HG03103 (cell line): ENCODE measurements at regions not wholly inside any gene's neighbourhood (a gene's known extent, or its start where the extent isn't known, plus 50 kb on each side); places are given as distances from the start of the nearest gene placed in this dataset.

Source experiments
- ATAC-seq: cut with Tn5 transposase; IDR thresholded peaks from one replicate; pipeline ENCODE4 v1.9.1; 2021; ENCODE audit warnings: low read depth; ENCODE audit not compliant: unreplicated experiment

DNA sequence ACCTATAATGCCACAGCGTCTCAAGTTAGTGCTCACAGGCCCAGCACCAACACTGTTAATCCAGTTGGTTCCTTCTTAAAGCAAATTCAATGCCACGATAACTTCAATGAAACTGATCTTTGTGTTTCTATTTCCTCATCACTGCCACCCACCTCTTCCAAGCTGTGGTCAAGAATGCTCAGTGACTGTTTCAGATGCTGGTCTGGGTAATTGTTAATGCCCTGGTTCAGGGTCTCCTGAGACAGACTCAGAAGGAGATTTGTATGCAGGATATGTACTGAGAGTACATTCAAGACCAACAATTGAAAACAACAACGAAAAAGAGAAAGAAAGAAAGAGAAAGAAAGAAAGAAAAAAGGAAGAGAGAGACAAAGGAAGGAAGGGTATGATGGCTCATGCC, 505.3 kb downstream of the TLE4 start:
- ATAC-seq = no peak

DNA sequence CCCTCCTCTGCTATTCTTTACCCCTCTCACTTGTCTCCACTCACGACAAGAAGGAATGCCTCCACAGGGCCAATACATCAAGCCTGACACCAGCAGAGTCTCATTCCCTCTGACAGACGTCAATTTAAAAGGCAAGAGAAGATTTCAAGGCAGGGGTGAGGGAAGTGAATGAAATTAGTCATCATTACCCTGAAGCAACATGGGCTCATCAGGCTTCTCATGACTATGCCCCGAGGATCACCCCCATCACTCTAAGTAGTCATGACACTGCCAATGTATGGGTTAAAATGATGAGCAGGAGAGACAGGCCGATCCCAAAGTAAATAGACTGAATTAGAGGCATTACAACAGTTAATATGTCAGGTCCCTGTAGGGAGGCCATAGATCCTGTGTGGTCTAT, 504.4 kb downstream of the TLE4 start:
- ATAC-seq = no peak

DNA sequence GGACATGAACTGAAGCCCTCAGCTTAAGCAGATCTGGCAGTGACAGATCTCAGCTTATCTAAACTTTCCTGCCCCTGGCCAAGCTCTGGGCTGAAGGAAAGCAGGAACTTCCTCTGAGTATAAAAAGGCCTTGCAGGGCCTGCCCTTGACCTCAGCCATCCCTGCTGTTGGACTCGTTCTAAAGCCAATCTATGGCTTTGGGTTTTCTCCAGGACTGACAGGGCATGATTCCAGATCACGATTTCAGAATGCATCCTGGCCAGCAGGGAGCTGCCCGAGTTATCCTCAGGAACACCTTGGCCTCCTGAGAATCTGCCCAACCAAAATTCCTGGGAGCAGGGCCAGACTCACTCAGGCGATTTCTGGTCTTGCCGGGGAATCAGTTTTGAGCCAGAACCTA, 502.7 kb downstream of the TLE4 start:
- ATAC-seq = no peak

DNA sequence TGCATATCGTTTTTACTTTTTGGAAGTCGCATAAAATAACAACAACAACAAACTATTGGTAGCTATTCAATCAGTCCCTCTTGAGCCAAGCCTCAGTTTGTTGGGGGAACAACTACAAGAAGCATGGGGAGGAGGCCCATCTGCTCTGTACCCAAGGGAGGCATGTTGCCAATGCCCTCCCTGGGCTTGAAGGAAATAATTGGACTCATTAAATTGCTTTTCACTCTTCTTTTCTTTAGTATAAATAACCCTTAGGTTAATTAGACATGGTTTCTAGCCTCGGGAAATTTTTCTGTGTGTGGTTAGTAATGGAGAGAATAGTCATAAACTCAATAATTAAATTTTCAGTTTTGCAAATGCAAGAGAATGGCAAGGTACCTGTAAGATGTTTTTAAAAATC, 500.7 kb downstream of the TLE4 start:
- ATAC-seq = no peak

DNA sequence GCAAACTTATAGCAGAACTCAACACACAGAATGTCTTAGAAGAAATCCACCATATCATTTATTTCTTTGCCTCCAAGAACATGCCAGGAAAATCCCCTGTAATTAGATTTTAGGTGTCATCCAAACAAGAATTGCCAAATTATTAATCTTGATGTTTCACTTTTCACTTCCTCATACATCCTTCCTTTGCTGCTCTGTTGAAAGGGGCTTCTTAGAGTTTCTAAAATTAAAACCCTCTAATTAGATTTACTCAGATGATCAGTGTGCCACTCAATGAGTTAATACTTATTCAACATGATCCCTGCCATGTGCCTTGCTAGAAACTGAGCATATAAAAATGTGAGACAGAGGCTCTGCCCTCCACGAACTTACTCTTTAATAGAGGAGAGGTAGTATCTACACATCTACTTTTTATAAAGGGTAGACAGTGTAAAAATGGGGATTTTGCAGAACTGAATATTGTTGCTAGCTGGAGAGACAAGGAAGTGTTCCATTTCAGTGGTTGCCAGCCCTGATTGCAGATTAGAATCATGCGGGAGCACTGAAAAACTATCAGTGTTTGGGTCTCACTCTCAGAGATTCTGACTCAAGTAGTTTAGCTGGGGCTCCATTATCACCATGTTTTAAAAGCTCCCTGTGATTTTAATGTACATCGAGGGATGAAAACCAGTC, 498.4 kb downstream of the TLE4 start:
- no peak for ATAC-seq

DNA sequence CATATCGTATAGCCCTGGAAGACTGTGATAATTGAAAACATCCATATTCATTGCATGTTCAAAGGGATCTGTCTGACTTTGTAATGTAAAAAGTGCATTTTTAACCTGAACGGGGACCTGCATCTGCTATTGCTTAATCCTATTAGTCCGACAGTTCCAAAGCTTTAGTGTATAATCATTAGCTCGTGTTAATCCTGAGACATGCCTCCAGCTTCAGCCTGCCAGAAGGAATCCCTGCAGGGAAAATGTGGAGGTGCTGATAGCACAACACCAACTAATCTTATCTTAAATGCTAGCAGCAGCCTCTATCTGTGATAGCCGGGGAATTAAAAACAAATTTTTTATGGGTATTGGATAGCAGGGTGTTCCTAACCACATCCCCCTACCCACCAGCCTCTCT, 495.2 kb downstream of the TLE4 start:
- ATAC-seq = no peak

DNA sequence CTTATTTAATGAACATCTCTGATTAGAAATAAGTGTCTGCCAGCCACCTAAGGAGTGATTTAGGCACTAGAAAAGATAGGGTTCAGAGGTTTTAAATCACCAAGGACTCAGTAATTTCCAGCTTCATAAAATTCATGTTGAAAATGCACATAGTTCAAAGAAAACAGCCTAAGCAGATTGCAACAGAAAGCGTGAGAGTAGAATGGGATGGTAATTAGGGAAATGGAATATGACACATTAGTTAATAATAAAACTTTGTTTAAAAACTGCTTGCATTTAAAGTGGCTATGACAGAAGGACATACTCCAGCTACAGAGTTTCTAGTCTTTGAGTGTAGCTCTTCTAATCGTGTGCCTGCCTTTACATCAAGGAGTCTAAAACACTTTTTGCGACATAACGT, 490.8 kb downstream of the TLE4 start:
- no peak for ATAC-seq

DNA sequence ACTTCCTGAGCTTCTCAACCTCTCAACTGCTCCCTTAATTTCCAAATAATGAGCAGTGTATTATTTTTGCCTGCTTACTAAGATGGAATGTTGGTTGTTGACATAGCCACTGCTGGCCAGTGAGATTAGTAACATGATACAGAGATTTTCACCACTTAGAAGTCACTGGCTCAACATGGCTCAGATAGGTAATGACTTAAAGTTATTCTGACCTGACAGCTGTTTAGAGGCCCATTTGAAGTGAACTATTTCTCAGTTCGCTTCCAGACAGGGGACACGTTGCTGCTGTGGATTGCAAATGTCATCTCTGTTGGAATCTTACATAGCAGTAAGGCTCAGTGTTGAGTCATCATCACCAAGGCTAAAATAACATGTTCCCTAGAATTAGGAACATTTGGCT, 490.2 kb downstream of the TLE4 start:
- no peak for ATAC-seq

DNA sequence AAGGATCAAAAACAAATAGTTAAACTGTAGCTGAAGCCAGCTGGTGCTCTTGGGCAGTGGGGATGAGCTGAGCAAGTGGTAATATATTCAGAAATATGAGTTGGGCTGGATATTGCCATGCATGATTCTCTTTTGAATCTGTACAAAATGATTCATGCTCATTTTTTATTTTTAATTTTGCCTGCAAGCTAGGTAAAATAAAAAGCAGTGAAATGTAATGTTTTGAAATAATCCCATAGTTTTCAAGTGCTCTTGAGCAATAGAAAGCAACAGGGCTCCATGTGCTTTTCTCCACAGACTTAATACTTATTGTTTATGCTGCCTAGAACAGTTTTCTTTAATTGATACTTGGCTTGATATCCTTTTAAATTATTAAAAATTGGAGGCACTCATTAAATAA, 489.3 kb downstream of the TLE4 start:
- ATAC-seq = no peak

DNA sequence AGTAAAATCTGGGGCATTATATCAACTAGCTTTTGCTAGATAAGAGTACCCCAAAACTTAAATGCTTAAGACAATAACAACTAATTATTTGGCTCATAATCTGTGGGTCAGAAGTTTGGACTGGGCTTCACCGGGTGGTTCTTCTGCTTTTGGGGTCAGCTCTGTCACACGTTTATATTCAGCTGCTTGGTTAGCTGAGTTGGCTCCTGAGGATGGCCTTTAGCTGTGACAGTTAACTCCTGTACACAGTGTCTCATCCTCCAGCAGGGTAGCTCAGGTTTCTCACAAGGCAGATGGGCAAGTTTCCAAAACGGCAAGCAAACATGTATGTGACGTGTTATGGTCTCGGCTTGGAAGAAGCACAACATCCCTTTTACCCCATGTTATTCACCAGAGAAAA, 488.2 kb downstream of the TLE4 start:
- no peak for ATAC-seq

DNA sequence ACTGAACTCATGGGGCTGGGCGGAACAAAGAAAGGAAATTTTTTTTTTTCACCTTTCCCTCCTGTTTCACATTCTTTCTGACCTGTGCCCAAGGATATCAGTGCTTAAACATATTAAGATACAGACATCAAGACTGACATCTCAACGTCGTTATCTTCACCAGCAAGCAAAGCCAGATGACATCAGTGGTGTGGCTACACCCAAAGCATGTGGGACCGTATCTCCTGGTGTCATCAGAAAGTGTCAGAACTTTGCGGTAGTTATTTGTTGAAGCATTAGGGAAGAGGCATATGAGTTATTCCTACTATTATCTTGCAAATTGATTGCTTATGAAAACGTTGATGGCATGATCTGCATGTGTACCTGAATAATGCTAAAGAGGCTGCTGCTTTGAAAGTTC, 487.4 kb downstream of the TLE4 start:
- ATAC-seq = no peak

DNA sequence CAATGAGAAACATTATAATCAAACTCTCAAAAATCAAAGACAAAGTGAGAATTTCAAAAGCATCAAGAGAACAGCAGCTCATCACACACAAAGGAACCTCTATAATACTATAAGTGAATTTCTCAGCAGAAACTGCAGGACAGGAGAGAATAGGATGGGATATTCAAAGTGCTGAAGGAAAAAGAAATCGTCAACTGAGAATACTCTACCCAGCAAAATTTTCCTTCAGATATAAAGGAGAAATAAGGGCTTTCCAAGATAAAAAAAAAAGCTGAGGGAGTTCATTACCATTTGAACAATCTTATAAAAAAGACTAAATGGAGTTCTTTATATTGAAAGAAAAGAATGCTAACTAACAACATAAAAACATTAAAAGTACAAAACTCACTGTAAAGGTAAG, 481.1 kb downstream of the TLE4 start:
- ATAC-seq = no peak

DNA sequence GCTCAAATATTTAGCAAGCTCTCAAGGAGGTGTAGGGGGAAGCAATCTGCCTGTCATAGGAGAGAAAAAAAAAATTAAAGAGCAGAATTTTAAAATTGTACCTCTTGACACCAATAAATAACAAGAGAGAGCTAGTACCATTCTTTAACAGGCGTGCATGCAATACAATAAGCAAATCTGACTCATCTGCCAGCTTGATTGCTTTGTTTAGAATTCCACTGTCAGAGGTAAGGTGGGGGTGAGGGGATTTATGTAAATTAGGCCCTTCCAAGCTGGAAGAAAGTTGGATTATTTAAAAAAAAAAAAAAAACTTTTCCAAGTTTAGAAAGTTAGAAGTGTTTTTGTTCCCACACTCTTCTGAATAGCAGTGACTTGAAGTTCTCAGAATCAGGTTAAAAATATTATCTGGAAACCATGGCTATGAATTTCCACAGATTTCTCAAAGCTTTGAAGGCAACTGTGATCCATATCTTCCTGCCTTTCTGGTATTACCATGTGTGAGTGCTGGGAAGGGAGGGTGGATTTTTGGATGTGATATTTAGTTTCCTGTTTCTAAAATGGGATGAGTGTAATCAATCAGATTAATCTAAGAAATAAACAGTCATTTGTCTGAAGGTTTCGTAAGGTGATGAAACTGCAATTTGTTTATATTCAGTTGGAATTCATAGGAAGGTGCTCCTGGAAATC, 477.5 kb downstream of the TLE4 start:
- no peak for ATAC-seq

DNA sequence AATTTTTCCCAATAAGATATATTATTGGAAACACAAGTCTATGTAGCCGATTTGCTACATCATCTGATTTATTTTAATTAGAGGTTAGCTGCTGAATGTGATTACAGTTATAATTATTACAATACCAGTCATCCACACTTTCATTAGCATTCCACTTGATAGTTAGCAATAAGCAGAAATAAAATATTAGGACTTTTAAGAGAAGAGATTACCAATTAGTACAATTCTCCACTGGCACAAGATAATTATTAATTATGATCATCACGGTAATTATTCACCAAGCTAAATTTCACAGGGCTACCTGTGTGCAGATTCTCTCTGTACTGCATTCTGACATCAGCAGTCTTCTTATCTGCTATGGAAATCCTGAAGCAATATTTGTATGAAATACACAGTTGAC, 474.7 kb downstream of the TLE4 start:
- no peak for ATAC-seq

DNA sequence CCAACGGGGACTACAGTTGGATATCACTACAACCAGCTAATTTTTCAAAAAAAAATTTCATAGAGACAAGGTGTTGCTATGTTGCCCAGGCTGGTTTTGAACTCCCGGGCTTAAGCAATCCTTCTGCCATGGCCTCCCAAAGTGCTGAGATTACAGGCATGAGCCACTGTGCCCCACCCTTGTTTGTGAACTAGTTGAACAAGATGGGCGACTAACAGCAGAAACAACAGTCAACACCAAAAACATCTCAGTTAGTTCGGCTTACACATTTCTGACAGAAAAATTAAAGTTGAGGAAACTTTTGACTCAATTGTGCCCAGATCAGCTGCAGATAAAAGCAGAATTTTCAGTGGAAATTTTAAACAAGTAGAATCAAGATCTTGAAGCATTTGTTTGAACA, 470.1 kb downstream of the TLE4 start:
- no peak for ATAC-seq

DNA sequence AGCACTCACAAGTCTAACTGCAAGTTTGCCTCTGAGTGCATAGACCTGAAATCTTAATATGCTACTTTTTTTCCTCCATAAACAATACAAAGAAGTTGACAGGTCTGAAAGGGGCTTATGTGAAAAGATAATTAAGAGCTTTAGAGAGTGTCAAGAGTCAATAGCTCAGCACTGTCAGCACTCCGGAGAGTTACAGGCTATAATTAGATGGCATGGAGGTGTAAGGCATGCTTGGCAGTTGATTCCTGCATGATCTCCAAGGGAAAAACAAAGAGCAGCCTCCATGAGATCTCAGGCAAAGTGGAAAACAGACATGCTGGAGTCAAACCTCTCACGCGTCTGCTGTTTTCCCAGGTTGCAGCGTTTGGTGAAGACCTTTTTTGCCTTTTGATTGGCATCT, 468.7 kb downstream of the TLE4 start:
- no peak for ATAC-seq

DNA sequence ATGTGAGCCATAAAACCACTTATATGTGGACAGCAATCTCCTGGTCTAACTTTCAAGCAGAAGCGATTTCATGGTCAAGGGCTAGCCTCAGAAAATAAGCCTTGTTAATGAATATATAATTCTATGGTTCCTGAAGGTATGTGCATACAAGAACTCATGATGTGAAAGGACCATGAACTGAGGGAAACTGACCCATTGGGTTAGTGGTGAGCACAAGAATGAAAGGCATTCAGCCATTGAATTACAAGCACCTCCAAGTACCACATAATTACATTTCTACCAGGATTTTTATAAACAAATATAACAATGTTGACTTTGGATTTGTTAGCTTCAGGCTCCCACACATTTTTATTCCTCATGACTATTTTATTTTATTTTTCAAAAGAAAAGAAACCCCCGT, 459.0 kb downstream of the TLE4 start:
- ATAC-seq = no peak

DNA sequence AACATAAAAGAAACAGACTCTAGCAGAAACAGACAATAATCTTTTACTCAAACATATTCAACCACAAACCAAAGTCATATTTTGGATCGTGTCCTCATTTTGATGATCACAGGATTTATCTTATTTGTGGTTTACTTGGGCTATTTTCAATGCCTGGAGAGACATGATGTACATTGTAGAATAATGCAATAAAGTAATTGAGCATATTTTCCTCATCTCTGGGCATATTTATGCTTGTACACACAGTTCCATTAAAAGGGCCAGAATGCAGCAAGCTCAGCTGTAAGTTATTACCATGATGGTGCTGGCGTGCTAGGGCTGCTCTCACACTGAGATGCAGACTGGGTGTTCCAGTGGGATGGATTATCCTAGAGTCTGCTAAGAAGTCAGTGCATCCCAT, 456.7 kb downstream of the TLE4 start:
- no peak for ATAC-seq

DNA sequence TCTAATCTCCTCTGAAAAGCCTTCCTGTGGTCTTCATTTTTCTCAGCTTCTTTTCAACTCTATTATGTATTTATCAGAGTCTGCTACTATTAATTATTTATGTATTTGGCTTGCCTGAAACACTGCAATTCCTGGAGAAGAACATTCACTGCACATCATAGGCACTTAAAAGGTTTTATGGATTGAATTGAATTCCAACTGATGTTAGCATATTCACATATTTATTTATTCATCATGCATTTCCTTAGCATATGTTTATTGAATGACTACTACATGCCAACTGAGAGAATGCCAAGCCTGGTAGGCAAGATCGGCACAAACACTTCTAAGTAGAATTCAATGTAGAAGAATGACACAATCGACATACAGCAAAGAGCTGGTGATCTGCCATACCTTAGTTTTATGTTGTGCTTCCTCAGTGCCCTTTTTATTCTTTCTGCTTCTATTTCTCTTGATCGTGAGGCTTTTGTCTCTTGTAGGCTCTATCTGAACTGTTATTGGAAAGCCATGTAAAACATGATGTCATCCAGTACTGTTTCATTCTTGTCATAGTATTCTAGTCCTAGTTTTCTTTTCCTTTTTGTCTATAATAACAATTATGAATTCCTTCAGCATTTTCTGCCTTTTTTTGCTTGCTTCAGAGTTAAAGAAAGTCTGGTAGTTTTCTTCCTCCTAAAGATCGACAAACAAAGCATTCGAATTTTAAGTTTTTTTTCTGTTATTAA, 454.2 kb downstream of the TLE4 start:
- no peak for ATAC-seq

DNA sequence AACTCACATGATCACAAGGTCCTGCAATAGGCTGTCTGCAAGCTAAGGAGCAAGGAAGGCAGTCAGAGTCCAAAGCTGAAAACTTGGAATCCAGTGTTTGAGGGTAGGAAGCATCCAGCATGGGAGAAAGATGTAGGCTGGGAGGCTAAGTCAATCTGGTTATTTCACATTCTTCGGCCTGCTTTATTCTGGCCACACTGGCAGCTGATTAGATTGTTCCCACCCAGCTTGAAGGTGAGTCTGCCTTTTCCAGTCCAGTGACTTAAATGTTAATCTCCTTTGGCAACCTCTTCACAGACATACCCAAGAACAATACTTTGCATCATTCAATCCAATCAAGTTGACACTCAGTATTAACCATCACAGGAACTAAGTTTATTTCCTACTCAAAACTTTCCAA, 453.4 kb downstream of the TLE4 start:
- ATAC-seq = no peak

DNA sequence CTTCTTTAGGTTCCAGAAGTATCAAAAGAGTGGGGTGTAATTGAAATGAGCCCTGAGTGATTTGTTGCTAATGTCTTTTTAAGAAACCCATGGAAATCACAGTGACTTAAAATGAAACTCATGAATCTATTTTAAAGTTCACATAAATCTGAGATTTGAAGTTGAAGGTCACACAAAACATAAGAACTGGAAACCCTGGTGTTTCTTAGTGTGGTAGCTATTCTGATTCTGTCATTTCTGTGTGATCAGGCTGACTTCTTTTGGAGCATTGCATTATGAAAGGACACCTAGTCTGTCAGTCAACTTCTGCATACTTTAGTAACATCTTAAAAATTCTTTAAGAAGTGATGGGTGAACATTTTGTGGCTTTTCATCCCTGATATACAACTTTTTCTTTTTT, 448.8 kb downstream of the TLE4 start:
- no peak for ATAC-seq

DNA sequence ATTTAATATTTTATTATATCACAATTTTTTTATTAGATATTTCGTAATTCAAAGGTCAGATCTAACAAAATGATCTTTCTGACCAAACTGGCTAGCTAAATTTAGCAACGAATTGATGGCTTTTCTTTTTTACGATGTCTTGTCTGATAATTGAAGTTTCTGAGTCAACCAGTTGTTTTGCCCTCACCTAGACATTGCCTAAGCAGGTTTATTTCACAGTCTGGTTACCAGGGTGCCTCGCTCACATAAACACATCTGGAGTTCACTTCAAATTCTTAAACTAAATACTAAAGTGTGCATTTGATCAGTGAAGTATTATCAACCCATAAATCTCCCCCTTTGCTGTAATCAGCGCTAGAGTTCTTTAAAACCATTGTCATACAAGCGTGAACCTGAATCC, 448.3 kb downstream of the TLE4 start:
- ATAC-seq = no peak
